ENCODE measurements at regions not wholly inside any gene's neighbourhood (a gene's known extent, or its start where the extent isn't known, plus 50 kb on each side); places are given as distances from the start of the nearest gene placed in this dataset.

DNA sequence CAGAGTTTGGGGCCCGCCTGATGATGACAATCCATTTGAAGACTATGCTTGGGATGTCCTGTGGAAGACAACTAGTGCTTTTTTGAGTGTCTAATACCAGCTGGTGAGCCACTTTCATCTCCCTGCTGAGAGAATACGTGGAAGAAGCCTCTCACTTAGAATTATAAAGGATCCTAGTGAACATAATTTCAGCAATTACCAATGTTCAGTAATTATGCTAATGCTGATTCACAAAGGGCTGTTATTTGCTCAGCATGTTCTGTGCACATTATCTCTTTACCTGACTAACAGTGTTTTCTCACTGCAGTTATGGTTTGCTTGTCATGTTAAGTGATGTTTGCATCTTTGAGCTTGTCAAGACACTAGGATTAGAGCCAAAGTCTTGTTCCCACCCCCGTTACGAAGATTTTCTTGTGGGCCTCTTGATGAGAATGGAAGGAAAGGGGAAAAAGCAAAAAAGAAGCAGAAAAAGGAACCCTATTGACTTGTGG, 282.1 kb upstream of the CHD6 start:
- TF ChIP-seq, protein P1, sequence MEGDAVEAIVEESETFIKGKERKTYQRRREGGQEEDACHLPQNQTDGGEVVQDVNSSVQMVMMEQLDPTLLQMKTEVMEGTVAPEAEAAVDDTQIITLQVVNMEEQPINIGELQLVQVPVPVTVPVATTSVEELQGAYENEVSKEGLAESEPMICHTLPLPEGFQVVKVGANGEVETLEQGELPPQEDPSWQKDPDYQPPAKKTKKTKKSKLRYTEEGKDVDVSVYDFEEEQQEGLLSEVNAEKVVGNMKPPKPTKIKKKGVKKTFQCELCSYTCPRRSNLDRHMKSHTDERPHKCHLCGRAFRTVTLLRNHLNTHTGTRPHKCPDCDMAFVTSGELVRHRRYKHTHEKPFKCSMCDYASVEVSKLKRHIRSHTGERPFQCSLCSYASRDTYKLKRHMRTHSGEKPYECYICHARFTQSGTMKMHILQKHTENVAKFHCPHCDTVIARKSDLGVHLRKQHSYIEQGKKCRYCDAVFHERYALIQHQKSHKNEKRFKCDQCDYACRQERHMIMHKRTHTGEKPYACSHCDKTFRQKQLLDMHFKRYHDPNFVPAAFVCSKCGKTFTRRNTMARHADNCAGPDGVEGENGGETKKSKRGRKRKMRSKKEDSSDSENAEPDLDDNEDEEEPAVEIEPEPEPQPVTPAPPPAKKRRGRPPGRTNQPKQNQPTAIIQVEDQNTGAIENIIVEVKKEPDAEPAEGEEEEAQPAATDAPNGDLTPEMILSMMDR (IDR thresholded peaks at IDR 0.05): no peak
- no peak for TF ChIP-seq POLR2A (IDR thresholded peaks at IDR 0.05)

Data from vagina (tissue), 2 donors.